Mesodermal cell (in vitro differentiated cells): ENCODE measurements at regions not wholly inside any gene's neighbourhood (a gene's known extent, or its start where the extent isn't known, plus 50 kb on each side); places are given as distances from the start of the nearest gene placed in this dataset.

ENCODE experiments used
- H3K27ac ChIP-seq: 2 replicates; pipeline ENCODE4 v1.7.0; 2013; ENCODE audit warnings: mild to moderate bottlenecking, low read depth, low read length, moderate library complexity; ENCODE audit not compliant: severe bottlenecking
- H3K36me3 ChIP-seq: 2 replicates; pipeline ENCODE4 v1.7.1; 2013; ENCODE audit warnings: mild to moderate bottlenecking, low read length, moderate library complexity; ENCODE audit not compliant: control insufficient read depth, insufficient read depth
- H3K4me1 ChIP-seq: one replicate; pipeline ENCODE4 v1.7.1; 2013; ENCODE audit warnings: mild to moderate bottlenecking, low read length; ENCODE audit not compliant: insufficient read depth, control insufficient read depth, poor library complexity, severe bottlenecking
- H3K4me3 ChIP-seq: 2 replicates; pipeline ENCODE4 v1.7.0; 2013; ENCODE audit warnings: low read length, control low read depth, mild to moderate bottlenecking; ENCODE audit not compliant: insufficient read depth, poor library complexity, severe bottlenecking; ENCODE audit errors: extremely low read depth
- H3K9me3 ChIP-seq: 2 replicates; pipeline ENCODE4 v1.7.1; 2013; ENCODE audit warnings: mild to moderate bottlenecking, low read length, moderate library complexity; ENCODE audit not compliant: control insufficient read depth
- WGBS, 2 experiments: methylation state at CpG; one replicate each; pipeline ENCODE4 v1.1.5; 2013; ENCODE audit warnings: missing lambda C conversion rate in 2 of 2; ENCODE audit not compliant: insufficient coverage in 2 of 2; 5-methylcytosine and 5-hydroxymethylcytosine counted together

DNA sequence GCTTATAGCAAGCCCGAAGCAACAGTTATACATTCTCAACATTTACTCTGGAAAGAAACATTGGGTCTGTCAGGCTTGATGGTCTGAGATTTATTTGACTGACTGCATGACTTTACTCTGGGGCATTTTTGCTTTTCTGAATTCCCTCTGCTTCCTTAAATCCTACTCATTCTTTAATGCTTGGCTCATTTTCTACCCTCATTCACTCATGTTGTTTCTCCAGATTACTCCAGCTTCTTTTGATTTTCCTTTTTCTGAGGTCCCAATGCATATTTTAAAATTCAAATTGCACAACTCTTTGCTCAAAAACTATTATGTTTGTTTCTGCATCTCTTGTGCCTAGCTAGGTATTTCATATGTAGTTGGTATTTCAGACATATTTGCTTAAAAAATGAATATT, 2002.9 kb upstream of the NUDT12 start:
- Histone ChIP-seq H3K4me3 (no peak overlapping the region), H3K27ac (no peak overlapping the region), H3K9me3 (no peaks in the 10 kb centered on the region), H3K36me3 (no peaks in the 10 kb centered on the region), H3K4me1 (no peaks in the 10 kb centered on the region)
- no CpG with 5 or more reads among the region's 1 CpG for WGBS, 2 experiments

DNA sequence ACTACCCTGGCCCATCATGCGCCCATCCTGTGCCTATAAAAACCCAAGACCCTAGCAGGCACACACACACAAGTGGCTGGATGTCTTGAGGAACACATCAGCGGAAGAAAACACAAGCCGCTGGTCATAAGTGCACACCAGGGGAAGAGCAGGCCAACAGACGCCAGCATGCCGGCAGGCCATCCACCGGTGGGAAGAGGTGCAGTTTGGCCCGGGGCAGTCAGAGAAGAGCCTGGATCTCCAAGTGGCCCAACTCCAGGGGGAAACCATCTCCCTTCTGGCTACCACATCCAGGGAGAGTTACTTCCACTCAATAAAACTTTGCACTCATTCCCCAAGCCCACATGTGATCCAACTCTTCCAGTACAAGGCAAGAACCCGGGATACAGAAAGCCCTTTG, 2001.3 kb upstream of the NUDT12 start:
- no peaks in the 10 kb centered on the region for H3K4me1 ChIP-seq
- WGBS, 2 experiments, result 90 to 91% methylated on average over 7 to 8 of the region's 8 CpGs
- H3K9me3 ChIP-seq, result no peaks in the 10 kb centered on the region
- no peaks in the 10 kb centered on the region for H3K36me3 ChIP-seq
- H3K27ac ChIP-seq, result no peak overlapping the region
- H3K4me3 ChIP-seq, result no peak overlapping the region

DNA sequence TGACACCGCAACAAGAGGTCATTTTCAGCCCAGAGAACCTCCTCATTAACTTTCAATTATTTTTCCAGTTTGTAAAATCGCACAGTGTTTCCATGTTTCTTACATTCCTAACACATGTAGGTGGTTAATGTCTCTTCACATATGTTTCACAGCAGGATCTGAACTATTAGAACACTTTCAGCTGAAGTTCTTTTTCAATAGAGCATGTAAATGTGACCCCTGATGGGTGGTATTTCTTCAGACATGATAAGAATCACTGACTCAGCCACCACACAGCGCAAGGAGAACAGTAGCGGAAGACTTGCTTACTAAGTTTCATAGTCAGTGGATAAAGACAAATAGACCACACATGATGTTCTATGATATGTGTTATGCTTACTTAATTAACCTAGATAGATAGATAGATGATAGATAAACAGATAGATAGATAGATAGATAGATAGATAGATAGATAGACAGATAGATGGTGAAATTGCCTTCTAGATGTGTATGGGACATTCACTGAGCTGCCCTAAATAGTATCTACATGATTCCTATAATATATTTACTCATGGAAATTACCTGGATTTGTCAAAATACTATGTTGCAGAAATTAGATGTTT, 1992.1 kb upstream of the NUDT12 start:
- WGBS, 2 experiments, result 100% methylated on average over 1 of the region's 4 CpGs; no CpG with 5 or more reads in 1 of the 2 experiments
- no peaks in the 10 kb centered on the region for H3K36me3 ChIP-seq
- H3K27ac ChIP-seq, result peak overlapping the region; percentile 29
- no peaks in the 10 kb centered on the region for H3K4me1 ChIP-seq
- no peak overlapping the region for H3K4me3 ChIP-seq
- no peaks in the 10 kb centered on the region for H3K9me3 ChIP-seq

DNA sequence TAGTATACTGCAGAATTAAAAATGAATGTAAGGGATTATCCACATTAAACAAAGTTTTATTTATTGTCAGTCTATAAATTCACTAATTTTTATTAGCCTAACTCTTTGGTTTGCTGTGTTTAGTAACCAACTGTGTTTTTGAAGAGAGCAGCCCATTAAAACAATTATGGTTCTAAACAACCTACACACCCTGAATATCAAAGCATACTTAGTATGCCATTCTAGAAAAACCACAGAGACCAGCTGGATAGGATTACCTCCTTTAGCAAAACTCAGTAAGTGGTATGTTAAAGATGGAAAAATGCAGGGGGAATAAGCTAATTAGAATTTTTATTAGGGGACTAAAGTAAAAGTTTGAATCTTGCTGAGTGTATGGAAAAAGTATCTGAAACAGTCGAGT, 1981.7 kb upstream of the NUDT12 start:
- H3K36me3 ChIP-seq, result no peaks in the 10 kb centered on the region
- H3K27ac ChIP-seq, result no peak overlapping the region
- H3K9me3 ChIP-seq, result no peaks in the 10 kb centered on the region
- H3K4me1 ChIP-seq, result no peaks in the 10 kb centered on the region
- no peak overlapping the region for H3K4me3 ChIP-seq
- 100% methylated on average over 1 of the region's 1 CpG; no CpG with 5 or more reads in 1 of the 2 experiments for WGBS, 2 experiments

DNA sequence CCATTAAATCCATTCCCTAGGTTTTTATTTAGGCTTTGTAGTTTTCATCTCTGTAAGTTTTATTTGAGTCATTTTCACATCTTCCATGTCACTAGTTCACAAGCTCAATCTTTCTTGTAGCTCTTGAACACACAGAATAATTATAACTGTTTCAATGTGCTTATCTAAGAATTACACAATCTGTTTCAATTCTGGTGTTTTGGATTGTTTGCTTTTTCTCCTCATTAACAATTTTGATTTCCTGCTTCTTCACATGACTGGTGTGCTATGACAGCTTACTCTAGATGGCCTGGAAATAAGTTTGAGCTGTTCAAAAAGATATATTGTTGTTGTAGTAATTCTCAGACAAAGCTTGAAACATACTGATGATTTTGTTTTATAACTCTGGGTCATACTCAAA, 1974.1 kb upstream of the NUDT12 start:
- H3K9me3 ChIP-seq, result no peaks in the 10 kb centered on the region
- no peaks in the 10 kb centered on the region for H3K4me1 ChIP-seq
- no peaks in the 10 kb centered on the region for H3K36me3 ChIP-seq
- no peak overlapping the region for H3K4me3 ChIP-seq
- H3K27ac ChIP-seq, result no peak overlapping the region

DNA sequence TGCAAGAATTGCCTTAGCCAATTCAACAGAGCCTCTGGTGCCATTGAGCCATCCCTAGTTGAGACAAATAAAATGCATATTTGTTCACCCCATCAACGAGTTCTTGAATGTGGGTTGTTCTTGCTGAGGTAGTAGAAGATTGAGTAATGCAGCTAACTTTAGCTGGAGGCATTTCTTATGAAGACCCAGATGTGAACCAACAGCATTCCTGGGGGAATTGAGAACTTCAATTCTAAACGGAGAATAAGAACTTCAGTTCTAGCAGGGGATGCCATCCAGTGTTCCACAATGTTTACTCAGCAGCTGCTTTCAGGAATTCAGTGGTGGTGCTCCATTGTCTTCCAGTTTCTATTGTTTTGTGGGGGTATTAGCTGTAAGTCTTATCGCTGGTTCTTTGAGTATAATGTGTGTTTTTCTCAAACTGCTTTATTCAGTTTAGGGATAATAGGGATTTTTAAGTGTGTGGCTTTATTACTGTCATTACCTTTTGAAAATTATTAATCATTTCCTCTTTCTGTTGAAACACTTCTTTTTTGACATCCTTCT, 1968.2 kb upstream of the NUDT12 start:
- Histone ChIP-seq H3K9me3 (no peaks in the 10 kb centered on the region), H3K36me3 (no peaks in the 10 kb centered on the region), H3K4me1 (no peaks in the 10 kb centered on the region), H3K27ac (no peak overlapping the region), H3K4me3 (no peak overlapping the region)
- WGBS, 2 experiments, result 83 to 96% methylated on average over 1 to 2 of the region's 3 CpGs

DNA sequence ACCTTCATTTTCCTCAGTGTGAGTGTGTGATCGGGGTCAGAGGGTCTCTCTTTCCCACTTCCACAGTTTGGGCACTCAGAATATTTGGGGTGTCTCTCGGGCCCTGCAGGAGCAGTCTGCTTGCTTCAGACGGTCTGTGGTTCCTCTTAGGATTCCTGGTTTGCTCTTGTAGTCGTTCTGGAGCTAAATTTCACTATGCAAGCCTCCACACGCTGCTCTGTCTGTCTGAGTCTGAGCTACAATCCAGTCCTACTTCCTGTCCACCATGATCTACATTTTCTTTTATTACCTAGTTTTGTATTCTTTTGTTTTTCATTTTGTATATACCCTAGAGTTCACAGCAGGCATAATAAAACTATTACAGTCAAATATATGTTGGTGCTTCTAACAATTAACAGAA, 1967.3 kb upstream of the NUDT12 start:
- Histone ChIP-seq H3K4me1 (no peaks in the 10 kb centered on the region), H3K36me3 (no peaks in the 10 kb centered on the region), H3K9me3 (no peaks in the 10 kb centered on the region), H3K27ac (no peak overlapping the region), H3K4me3 (no peak overlapping the region)
- WGBS, 2 experiments, result 85 to 90% methylated on average over 4 to 5 of the region's 5 CpGs

DNA sequence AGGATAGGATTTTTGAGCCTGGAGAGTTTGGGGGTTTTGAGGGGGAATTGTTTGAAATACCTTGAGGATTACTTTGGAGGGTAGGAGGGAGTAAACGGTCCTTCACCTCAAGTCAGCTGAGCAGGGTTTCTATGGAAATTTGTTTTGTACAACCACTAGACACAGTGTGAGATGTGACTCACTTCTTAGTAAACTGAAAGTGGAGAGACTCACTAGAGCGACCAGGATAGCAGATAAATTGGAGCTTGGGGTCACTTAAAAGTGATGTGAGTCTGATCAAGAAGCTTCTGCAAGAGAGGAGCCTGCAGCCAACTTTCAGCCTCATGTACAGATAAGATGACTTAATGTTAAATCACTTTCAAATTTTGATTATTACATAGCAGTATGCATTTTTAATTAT, 1945.9 kb upstream of the NUDT12 start:
- Histone ChIP-seq H3K9me3 (no peaks in the 10 kb centered on the region), H3K27ac (no peak overlapping the region), H3K4me1 (no peaks in the 10 kb centered on the region), H3K4me3 (no peak overlapping the region), H3K36me3 (no peaks in the 10 kb centered on the region)
- 78 to 93% methylated on average over 1 to 2 of the region's 2 CpGs for WGBS, 2 experiments

DNA sequence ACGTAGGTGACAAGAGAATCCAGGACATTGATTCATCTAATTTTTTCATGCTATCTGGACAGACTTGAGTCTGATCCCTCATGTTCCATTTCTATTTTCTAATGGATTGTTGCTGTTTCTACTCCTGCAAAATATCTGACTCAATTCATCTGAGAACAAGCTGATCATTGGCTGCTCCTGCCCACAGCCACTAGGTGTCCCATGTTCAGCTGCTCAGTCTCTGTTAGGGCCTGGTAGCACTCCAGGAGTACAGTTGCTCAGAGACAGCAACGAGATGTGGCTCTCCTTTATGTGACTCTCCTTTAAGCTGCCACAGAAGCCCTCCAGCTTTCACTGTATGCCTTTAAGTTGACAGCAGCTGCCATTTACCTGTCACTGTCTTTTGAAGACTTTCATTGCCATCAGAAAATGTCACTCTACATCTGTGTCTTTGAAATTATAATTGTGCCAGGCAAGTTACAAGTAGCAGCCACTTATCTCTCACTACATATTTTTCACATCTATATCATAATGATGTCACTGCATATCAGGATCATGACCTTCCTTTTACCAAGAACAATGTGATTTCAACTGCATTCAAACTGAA, 1944.2 kb upstream of the NUDT12 start:
- H3K27ac ChIP-seq, result no peak overlapping the region
- 33 to 50% methylated on average over 1 to 2 of the region's 2 CpGs for WGBS, 2 experiments
- H3K36me3 ChIP-seq, result no peaks in the 10 kb centered on the region
- H3K4me1 ChIP-seq, result no peaks in the 10 kb centered on the region
- H3K9me3 ChIP-seq, result no peaks in the 10 kb centered on the region
- H3K4me3 ChIP-seq, result no peak overlapping the region

DNA sequence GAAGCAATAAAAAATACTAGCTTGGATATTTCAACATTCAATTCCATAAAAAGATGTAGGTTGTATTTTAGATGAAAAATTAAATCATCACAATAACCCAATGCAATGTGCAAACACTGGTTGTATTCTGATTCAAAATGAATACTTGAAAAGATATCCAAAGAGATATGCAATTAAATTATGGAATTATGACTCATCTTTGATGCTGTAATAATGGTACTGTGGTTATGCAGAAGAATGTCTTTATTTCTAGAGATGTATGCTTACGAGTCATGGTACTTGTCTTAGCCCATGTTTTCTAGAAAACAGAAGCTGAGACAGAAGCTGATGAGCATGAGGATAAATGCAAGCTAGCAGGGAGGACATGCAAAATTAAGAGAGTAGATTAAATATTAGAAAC, 1941.4 kb upstream of the NUDT12 start:
- Histone ChIP-seq H3K36me3 (no peaks in the 10 kb centered on the region), H3K4me3 (no peak overlapping the region), H3K9me3 (no peaks in the 10 kb centered on the region), H3K4me1 (no peaks in the 10 kb centered on the region), H3K27ac (no peak overlapping the region)
- 91 to 100% methylated on average over 1 of the region's 1 CpG for WGBS, 2 experiments

DNA sequence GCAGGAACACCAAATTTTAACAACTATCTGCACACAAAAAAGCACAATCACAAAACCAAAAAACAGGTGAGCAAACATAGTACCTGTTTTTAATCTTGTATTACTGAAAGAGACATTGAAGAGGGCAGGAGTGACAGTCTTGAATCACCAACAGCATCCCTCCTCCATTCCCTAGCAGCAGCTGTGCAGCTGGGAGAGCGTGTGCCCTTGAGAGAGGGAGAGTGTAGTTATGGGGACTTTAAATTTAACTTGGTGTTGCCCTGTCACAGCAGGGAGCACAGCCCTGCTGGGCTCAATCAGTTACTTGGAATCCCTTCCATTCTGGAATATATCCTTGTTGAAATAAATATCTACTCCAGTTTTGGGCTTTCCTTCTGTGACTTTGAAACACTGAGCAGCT, 1938.7 kb upstream of the NUDT12 start:
- Histone ChIP-seq H3K36me3 (no peaks in the 10 kb centered on the region), H3K4me1 (no peaks in the 10 kb centered on the region), H3K9me3 (no peaks in the 10 kb centered on the region), H3K4me3 (no peak overlapping the region), H3K27ac (no peak overlapping the region)
- no CpG with 5 or more reads among the region's 1 CpG for WGBS, 2 experiments
